K562 (cell line): ENCODE measurements at regions not wholly inside any gene's neighbourhood (a gene's known extent, or its start where the extent isn't known, plus 50 kb on each side); places are given as distances from the start of the nearest gene placed in this dataset.

Experiments
- ATAC-seq: fragments of 200-7000 bp; cut with Tn5 transposase; 3 replicates; pipeline ENCODE4 v1.9.1; 2020; ENCODE audit warnings: moderate library complexity
- BruUV-seq: library from RNA; stranded (reverse); fragments of 400-500 nt; replicated peaks from 2 replicates; lab custom pipeline; 2021; lab: Mats Ljungman, UMichigan
- CTCF ChIA-PET: fragments of 300-600 bp; formaldehyde crosslinking; extraction: SDS; loops from one replicate; lab custom pipeline; 2021; ENCODE audit warnings: low intra/inter-chr PET ratio; lab: Yijun Ruan, JAX
- POLR2A ChIA-PET: fragments of 300-600, 350-650 bp; sonication (Branson Sonifier 250); formaldehyde crosslinking; extraction: SDS; loops from one replicate; lab custom pipeline; 2021; ENCODE audit warnings: antibody characterized with exemption, inconsistent platforms; lab: Yijun Ruan, JAX
- DNase-seq, 4 experiments: peaks; one replicate each; pipeline versions ENCODE4 v3.0.0 to v3.0.0-alpha.2; 2011 to 2018; ENCODE audit warnings: low spot score in 3 of 4, mixed read lengths in 3 of 4; ENCODE audit errors: extremely low read depth in 1 of 4
- FAIRE-seq: peaks from 2 replicates; lab custom pipeline; 2011; peaks lifted over from hg19 to GRCh38; lab: Jason Lieb, UNC
- H2AFZ ChIP-seq: 2 replicates; pipeline ENCODE4 v1.6.0; 2011; ENCODE audit warnings: low read depth, low read length, control low read depth, inconsistent platforms
- H3K27ac ChIP-seq: fragments of 200-600 bp; 3 replicates; pipeline ENCODE4 v1.8.0; 2011; ENCODE audit warnings: low read depth, mild to moderate bottlenecking, control low read depth, inconsistent platforms, low read length, moderate library complexity, mixed read lengths; ENCODE audit errors: extremely low read depth
- H3K27me3 ChIP-seq, 2 experiments: fragments of 300-600 bp in 1 of 2; 2 replicates in 1 of 2; 3 replicates in 1 of 2; pipeline versions ENCODE4 v1.6.0 to v1.8.0; 2011; ENCODE audit warnings: inconsistent platforms in 2 of 2, low read length in 2 of 2, mild to moderate bottlenecking in 1 of 2, mixed read lengths in 1 of 2, moderate library complexity in 1 of 2; ENCODE audit not compliant: control insufficient read depth in 2 of 2, insufficient read depth in 2 of 2
- H3K36me3 ChIP-seq: fragments of 300-600 bp; 3 replicates; pipeline ENCODE4 v1.8.0; 2011; ENCODE audit warnings: mild to moderate bottlenecking, low read length, inconsistent platforms; ENCODE audit not compliant: control insufficient read depth, insufficient read depth
- H3K4me1 ChIP-seq, 2 experiments: fragments of 200-600 bp in 1 of 2; replicated peaks in 1 of 2; 2 replicates in 1 of 2; 3 replicates in 1 of 2; pipeline versions ENCODE4 v1.5.1 to v1.8.0; 2011; ENCODE audit warnings: inconsistent platforms in 2 of 2, low read length in 2 of 2, mild to moderate bottlenecking in 1 of 2, mixed read lengths in 1 of 2, moderate library complexity in 1 of 2; ENCODE audit not compliant: control insufficient read depth in 2 of 2, insufficient read depth in 2 of 2
- H3K4me2 ChIP-seq: 2 replicates; pipeline ENCODE4 v1.6.1; 2011; ENCODE audit warnings: low read length, control low read depth, inconsistent platforms, mixed read lengths; ENCODE audit not compliant: insufficient read depth
- H3K4me3 ChIP-seq: fragments of 200-600 bp; sonication (generic), shearing (Covaris generic); 2 replicates; pipeline ENCODE4 v1.5.1; 2016; ENCODE audit warnings: control low read depth, inconsistent platforms
- H3K79me2 ChIP-seq: fragments of 200-600 bp; 3 replicates; pipeline ENCODE4 v1.8.0; 2011; ENCODE audit warnings: low read length, inconsistent platforms; ENCODE audit not compliant: control insufficient read depth, insufficient read depth
- H3K9ac ChIP-seq, 2 experiments: 2 replicates each; pipeline versions ENCODE4 v1.6.0 to v1.6.1; 2011; ENCODE audit warnings: low read depth in 2 of 2, low read length in 2 of 2, control low read depth in 1 of 2, inconsistent platforms in 1 of 2, mild to moderate bottlenecking in 1 of 2, mixed read lengths in 1 of 2; ENCODE audit not compliant: insufficient read depth in 1 of 2
- H3K9me1 ChIP-seq: one replicate; pipeline ENCODE4 v1.6.0; 2011; ENCODE audit warnings: inconsistent platforms, mild to moderate bottlenecking, low read length, moderate library complexity; ENCODE audit not compliant: control insufficient read depth, insufficient read depth
- H3K9me3 ChIP-seq: replicated peaks from 2 replicates; pipeline ENCODE4 v1.5.1; 2011; ENCODE audit warnings: low read depth, low read length, inconsistent platforms; ENCODE audit not compliant: control insufficient read depth, insufficient read depth
- H4K20me1 ChIP-seq: replicated peaks from 2 replicates; pipeline ENCODE4 v1.6.1; 2011; ENCODE audit warnings: low read length, inconsistent platforms, mixed read lengths; ENCODE audit not compliant: control insufficient read depth, insufficient read depth
- C11orf30 ChIP-seq: fragments of 450-650 bp; IDR thresholded peaks from 2 replicates; pipeline ENCODE4 v1.6.1; 2016; ENCODE audit warnings: low read depth, mild to moderate bottlenecking
- CBFB ChIP-seq: sonication (generic); formaldehyde crosslinking; IDR thresholded peaks from 2 replicates; pipeline ENCODE4 v1.4.0; 2020; ENCODE audit warnings: mild to moderate bottlenecking, missing genetic modification reagents
- CCAR2 ChIP-seq: fragments of 200-400 bp; formaldehyde crosslinking; IDR thresholded peaks from 2 replicates; pipeline ENCODE4 v1.6.1; 2017; ENCODE audit warnings: mild to moderate bottlenecking, low read depth, low read length
- DACH1 ChIP-seq: fragments of 450-650 bp; IDR thresholded peaks from 2 replicates; pipeline ENCODE4 v1.6.1; 2018; ENCODE audit not compliant: partially characterized antibody
- HCFC1 ChIP-seq: IDR thresholded peaks from 2 replicates; pipeline ENCODE4 v1.6.1; 2012; ENCODE audit warnings: low read depth, low read length, improper control_type of control experiment
- KAT2B ChIP-seq: IDR thresholded peaks from one replicate; pipeline ENCODE4 v1.6.1; 2012; ENCODE audit warnings: low read depth, mild to moderate bottlenecking, control low read depth, inconsistent platforms, low read length, moderate library complexity
- MAFG ChIP-seq: fragments of 450-650 bp; conservative IDR thresholded peaks from 2 replicates; pipeline ENCODE4 v1.6.1; 2016; ENCODE audit warnings: missing genetic modification characterization, missing compliant biosample characterization
- MEF2A ChIP-seq: IDR thresholded peaks from 2 replicates; pipeline ENCODE4 v1.6.1; 2011; ENCODE audit warnings: low read depth, mild to moderate bottlenecking, low read length, moderate library complexity; ENCODE audit not compliant: control insufficient read depth
- NFATC3 ChIP-seq: fragments of 450-650 bp; IDR thresholded peaks from 2 replicates; pipeline ENCODE4 v1.6.1; 2017; ENCODE audit warnings: mild to moderate bottlenecking
- PCBP2 ChIP-seq: fragments of 200-400 bp; formaldehyde crosslinking; IDR thresholded peaks from 2 replicates; pipeline ENCODE4 v1.6.1; 2018; ENCODE audit warnings: low read length, low read depth, mild to moderate bottlenecking, moderate library complexity; ENCODE audit not compliant: poor library complexity, severe bottlenecking
- POLR2G ChIP-seq: fragments of 200-400 bp; formaldehyde crosslinking; IDR thresholded peaks from 2 replicates; pipeline ENCODE4 v1.6.1; 2017; ENCODE audit warnings: low read depth, mild to moderate bottlenecking, antibody characterized with exemption, low read length, moderate library complexity
- SMC3 ChIP-seq: conservative IDR thresholded peaks from 2 replicates; pipeline ENCODE4 v1.6.1; 2011; ENCODE audit warnings: low read depth, low read length, improper control_type of control experiment; ENCODE audit not compliant: insufficient read depth
- ZBTB8A ChIP-seq: fragments of 450-650 bp; IDR thresholded peaks from 2 replicates; pipeline ENCODE4 v1.6.1; 2018; ENCODE audit warnings: mild to moderate bottlenecking, moderate library complexity; ENCODE audit not compliant: partially characterized antibody
- ZC3H11A ChIP-seq: IDR thresholded peaks from 2 replicates; pipeline ENCODE4 v1.6.1; 2012; ENCODE audit warnings: low read depth, low read length, improper control_type of control experiment
- ZNF384 ChIP-seq: IDR thresholded peaks from 2 replicates; pipeline ENCODE4 v1.6.1; 2012; ENCODE audit warnings: low read depth, low read length, improper control_type of control experiment
- WGBS: fragments of 100-300 bp; shearing (Covaris generic); methylation state at CpG from one replicate; pipeline ENCODE4 v1.1.6; 2016; ENCODE audit warnings: low coverage, mixed read lengths; ENCODE audit not compliant: insufficient coverage; ENCODE audit errors: missing lambda C conversion rate; 5-methylcytosine and 5-hydroxymethylcytosine counted together
- in situ Hi-C: fragments of 300-500 bp; cut with MboI; formaldehyde crosslinking; loops from 4 replicates; pipeline ENCODE4 v1.15.0; 2018; ENCODE audit warnings: inconsistent platforms, mixed read lengths
- intact Hi-C: fragments of 100-400 bp; cut with micrococcal nuclease; formaldehyde crosslinking; loops from 2 replicates; pipeline ENCODE4 v1.14.2; 2022

GRCh38 chr18:78153362-78153761 is 826.3 kb upstream of the SALL3 start:
- H3K9ac ChIP-seq = no peak overlapping the region
- no peak overlapping the region for H2AFZ ChIP-seq
- no peak for ATAC-seq
- peaks cover 0 to 11% of the 10 kb centered on the region in 2 experiments; a peak in 1 of 5 replicates for H3K27me3 ChIP-seq
- H3K27ac ChIP-seq = no peak overlapping the region
- no peak for DNase-seq
- H3K9me1 ChIP-seq = no peaks in the 10 kb centered on the region
- no peaks in the 10 kb centered on the region for H3K9me3 ChIP-seq
- FAIRE-seq = no peak
- H3K36me3 ChIP-seq = no peaks in the 10 kb centered on the region
- CTCF ChIA-PET = no interaction called here
- no peak overlapping the region for H3K4me2 ChIP-seq
- WGBS = 2% methylated on average over 11 of the region's 16 CpGs
- no TSS peak for BruUV-seq
- H3K79me2 ChIP-seq = no peaks in the 10 kb centered on the region
- H3K4me1 ChIP-seq = no peaks in the 10 kb centered on the region
- no peak overlapping the region for H3K4me3 ChIP-seq
- in situ Hi-C loops (no loop called here), intact Hi-C loops (no loop called here)
- TF ChIP-seq MEF2A (no peak), ZC3H11A (no peak), NFATC3 (no peak), CCAR2 (no peak), MAFG (tag) (no peak)
- POLR2A ChIA-PET = no interaction called here
- no peaks in the 10 kb centered on the region for H4K20me1 ChIP-seq

GRCh38 chr18:78154444-78154843 is 825.2 kb upstream of the SALL3 start:
- no peak for DNase-seq
- Histone ChIP-seq H3K4me2 (no peak overlapping the region), H3K27ac (no peak overlapping the region), H3K4me1 (no peaks in the 10 kb centered on the region), H3K36me3 (no peaks in the 10 kb centered on the region), H3K79me2 (no peaks in the 10 kb centered on the region), H3K9me1 (no peaks in the 10 kb centered on the region), H3K9ac (no peak overlapping the region), H3K9me3 (no peaks in the 10 kb centered on the region), H4K20me1 (no peaks in the 10 kb centered on the region), H3K4me3 (no peak overlapping the region), H2AFZ (no peak overlapping the region), H3K27me3 (peaks cover 0 to 11% of the 10 kb centered on the region in 2 experiments; a peak in 1 of 5 replicates)
- FAIRE-seq = no peak
- WGBS = 1% methylated on average over 9 of the region's 9 CpGs
- no TSS peak for BruUV-seq
- in situ Hi-C loops = no loop called here
- CTCF ChIA-PET = no interaction called here
- no peak for TF ChIP-seq KAT2B
- no peak for TF ChIP-seq PCBP2
- TF ChIP-seq HCFC1 = no peak
- no peak for TF ChIP-seq C11orf30
- TF ChIP-seq SMC3 = no peak
- TF ChIP-seq POLR2G = no peak
- no peak for TF ChIP-seq DACH1
- no peak for TF ChIP-seq ZNF384
- no peak for TF ChIP-seq CBFB
- no peak for TF ChIP-seq ZBTB8A
- intact Hi-C loops = no loop called here
- no peak for ATAC-seq
- POLR2A ChIA-PET = interaction anchor here (0.6 kb wide), 1 partner anchor 353 kb away, joined by 3 read pairs; no protein-coding TSS in a partner anchor
